Suprapubic skin (tissue), 3 donors: ENCODE measurements at regions not wholly inside any gene's neighbourhood (a gene's known extent, or its start where the extent isn't known, plus 50 kb on each side); places are given as distances from the start of the nearest gene placed in this dataset.

Source experiments
- CTCF ChIP-seq, 2 donors: fragments of 200-600 bp in 1 of 2; fragments of 450-650 bp in 1 of 2; sonication (generic) in 1 of 2; IDR thresholded peaks; one replicate each; pipeline ENCODE4 v1.5.1; 2016 to 2019; ENCODE audit warnings: antibody characterized with exemption in 2 of 2, mild to moderate bottlenecking in 1 of 2, moderate library complexity in 1 of 2
- EP300 ChIP-seq: sonication (generic); formaldehyde crosslinking; IDR thresholded peaks from one replicate; pipeline ENCODE4 v1.6.1; 2017; ENCODE audit warnings: antibody characterized with exemption
- POLR2A ChIP-seq, 2 donors: fragments of 450-650 bp; IDR thresholded peaks; one replicate each; pipeline ENCODE4 v1.6.1; 2017; ENCODE audit warnings: antibody characterized with exemption in 2 of 2, mild to moderate bottlenecking in 2 of 2, moderate library complexity in 2 of 2

DNA sequence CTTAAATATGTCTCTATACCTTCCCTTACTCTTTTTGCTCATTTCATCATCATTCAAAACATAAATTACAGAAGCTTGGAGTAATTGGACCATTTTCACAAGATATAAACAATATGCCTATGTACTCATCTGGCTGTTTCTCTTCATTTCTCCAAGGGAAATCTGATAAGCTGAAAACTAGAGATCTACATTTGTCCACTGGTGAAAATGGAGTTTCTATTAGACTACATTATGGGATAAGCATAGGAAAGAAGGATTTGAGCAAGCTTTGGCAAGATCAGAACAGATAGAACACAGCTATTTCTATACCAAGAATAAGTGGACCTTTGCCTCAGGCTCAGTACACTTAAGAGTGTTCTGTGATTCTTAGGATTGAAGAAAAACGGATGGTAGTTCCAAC lies 404.4 kb downstream of the GASK1B start:
- TF ChIP-seq CTCF (IDR thresholded peaks at IDR 0.05), result no peak
- TF ChIP-seq EP300, result no peak
- no peak for TF ChIP-seq POLR2A (IDR thresholded peaks at IDR 0.05)
